Karpas-422 (cell line): ENCODE measurements at regions not wholly inside any gene's neighbourhood (a gene's known extent, or its start where the extent isn't known, plus 50 kb on each side); places are given as distances from the start of the nearest gene placed in this dataset.

Experiments used
- DNase-seq: peaks from one replicate; pipeline ENCODE4 v3.0.0-alpha.2; 2015
- H2AFZ ChIP-seq: fragments of 200-600 bp; sonication (generic); 2 replicates; pipeline ENCODE4 v1.6.1; 2014; ENCODE audit warnings: antibody characterized with exemption, low read length, mixed read lengths
- H3K27ac ChIP-seq: fragments of 200-600 bp; sonication (generic); 2 replicates; pipeline ENCODE4 v1.5.1; 2014; ENCODE audit warnings: mild to moderate bottlenecking, low read length, moderate library complexity
- H3K27me3 ChIP-seq: fragments of 200-600 bp; sonication (generic); 2 replicates; pipeline ENCODE4 v1.6.1; 2014; ENCODE audit warnings: low read length, mixed read lengths
- H3K36me3 ChIP-seq: fragments of 200-600 bp; sonication (generic); 2 replicates; pipeline ENCODE4 v1.6.1; 2014; ENCODE audit warnings: low read length, mixed read lengths; ENCODE audit not compliant: insufficient read depth
- H3K4me1 ChIP-seq: fragments of 200-600 bp; sonication (generic); 2 replicates; pipeline ENCODE4 v1.6.1; 2014; ENCODE audit warnings: mild to moderate bottlenecking, low read length, mixed read lengths
- H3K4me2 ChIP-seq: fragments of 200-600 bp; sonication (generic); 2 replicates; pipeline ENCODE4 v1.6.1; 2014; ENCODE audit warnings: low read length, low read depth, mild to moderate bottlenecking; ENCODE audit not compliant: poor library complexity, severe bottlenecking
- H3K4me3 ChIP-seq: fragments of 200-600 bp; sonication (generic); 2 replicates; pipeline ENCODE4 v1.5.1; 2014; ENCODE audit warnings: mild to moderate bottlenecking, antibody characterized with exemption, low read length, mixed read lengths
- H3K79me2 ChIP-seq: fragments of 200-600 bp; sonication (generic); 2 replicates; pipeline ENCODE4 v1.6.1; 2014; ENCODE audit warnings: mild to moderate bottlenecking, low read length, mixed read lengths
- H3K9ac ChIP-seq: fragments of 200-600 bp; sonication (generic); 2 replicates; pipeline ENCODE4 v1.6.0; 2014; ENCODE audit warnings: low read length
- H3K9me2 ChIP-seq: fragments of 200-600 bp; sonication (generic), shearing (Covaris generic); replicated peaks from 2 replicates; pipeline ENCODE4 v1.6.0; 2014; ENCODE audit warnings: mild to moderate bottlenecking, low read length, moderate library complexity; ENCODE audit not compliant: insufficient read depth
- H3K9me3 ChIP-seq: fragments of 300-700, 200-600 bp; sonication (generic); 2 replicates; pipeline ENCODE4 v1.6.1; 2014; ENCODE audit warnings: low read length, mixed read lengths
- H4K20me1 ChIP-seq: fragments of 200-600 bp; sonication (generic); 2 replicates; pipeline ENCODE4 v1.6.1; 2014; ENCODE audit warnings: mild to moderate bottlenecking, antibody characterized with exemption, low read length, low read depth; ENCODE audit not compliant: insufficient read depth

DNA sequence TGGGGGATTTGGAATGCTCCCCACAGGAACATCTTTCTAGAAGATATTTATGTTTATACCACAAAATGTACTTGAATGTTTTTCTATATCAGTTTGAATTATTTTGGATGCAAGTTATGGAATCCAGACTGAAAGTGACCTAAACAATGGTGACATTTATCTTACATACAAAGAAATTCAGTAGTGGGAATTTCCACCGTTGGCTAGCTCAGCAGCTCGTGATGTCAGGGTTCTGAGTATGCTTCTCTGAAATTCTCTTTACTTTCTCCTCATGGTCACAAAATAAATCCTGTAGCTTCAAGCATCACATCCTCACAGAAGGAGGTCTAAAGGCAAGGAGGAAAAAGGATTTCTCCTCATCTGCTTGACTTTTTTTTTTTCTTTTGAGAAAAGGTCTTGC is 105.3 kb downstream of the AKAIN1 start:
- H2AFZ ChIP-seq = no peak overlapping the region
- H3K27ac ChIP-seq = no peak overlapping the region
- H3K9me3 ChIP-seq = no peaks in the 10 kb centered on the region
- H3K9ac ChIP-seq = no peak overlapping the region
- no peak for DNase-seq
- no peaks in the 10 kb centered on the region for H3K79me2 ChIP-seq
- H3K27me3 ChIP-seq = no peaks in the 10 kb centered on the region
- no peaks in the 10 kb centered on the region for H3K36me3 ChIP-seq
- H3K4me1 ChIP-seq = no peaks in the 10 kb centered on the region
- no peaks in the 10 kb centered on the region for H4K20me1 ChIP-seq
- H3K9me2 ChIP-seq = no peaks in the 10 kb centered on the region
- H3K4me2 ChIP-seq = no peak overlapping the region
- no peak overlapping the region for H3K4me3 ChIP-seq

GRCh38 chr18:5075297-5075696 is 121.8 kb downstream of the AKAIN1 start:
- no peaks in the 10 kb centered on the region for H3K4me1 ChIP-seq
- no peaks in the 10 kb centered on the region for H3K27me3 ChIP-seq
- H3K9ac ChIP-seq = no peak overlapping the region
- H3K36me3 ChIP-seq = no peaks in the 10 kb centered on the region
- H3K79me2 ChIP-seq = no peaks in the 10 kb centered on the region
- no peaks in the 10 kb centered on the region for H4K20me1 ChIP-seq
- H3K27ac ChIP-seq = no peak overlapping the region
- H3K9me2 ChIP-seq = no peaks in the 10 kb centered on the region
- no peak for DNase-seq
- H2AFZ ChIP-seq = no peak overlapping the region
- H3K4me2 ChIP-seq = no peak overlapping the region
- H3K9me3 ChIP-seq = no peaks in the 10 kb centered on the region
- H3K4me3 ChIP-seq = no peak overlapping the region

GRCh38 chr18:5073026-5073944 is 123.8 kb downstream of the AKAIN1 start:
- Histone ChIP-seq H3K79me2 (no peaks in the 10 kb centered on the region), H3K36me3 (no peaks in the 10 kb centered on the region), H3K9ac (no peak overlapping the region), H3K4me3 (no peak overlapping the region), H4K20me1 (no peaks in the 10 kb centered on the region), H3K4me1 (peaks cover 9% of the 10 kb centered on the region), H3K4me2 (no peak overlapping the region), H2AFZ (no peak overlapping the region), H3K9me2 (no peaks in the 10 kb centered on the region), H3K27me3 (no peaks in the 10 kb centered on the region), H3K9me3 (no peaks in the 10 kb centered on the region), H3K27ac (no peak overlapping the region)
- peak; percentile 79 for DNase-seq

DNA sequence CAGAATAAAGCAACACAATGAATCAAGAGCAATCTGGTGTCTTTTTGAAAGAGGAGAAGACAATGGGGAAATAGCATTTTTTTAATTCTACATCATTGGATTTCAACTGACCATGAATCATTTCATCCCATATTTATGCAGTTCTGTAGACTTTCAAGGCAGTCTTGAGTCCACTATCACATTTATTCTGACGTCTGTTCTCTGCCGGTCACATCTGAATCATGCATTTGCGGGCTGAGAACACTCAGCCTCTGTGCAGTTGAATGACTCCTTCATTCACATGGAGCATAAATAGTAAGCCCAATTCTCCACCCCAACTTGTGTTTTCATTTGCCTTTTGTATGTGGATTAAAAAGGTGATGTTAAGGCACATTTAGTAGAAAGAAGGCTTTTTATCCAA is 128.2 kb downstream of the AKAIN1 start:
- Histone ChIP-seq H3K9ac (no peak overlapping the region), H3K4me1 (peaks cover 14% of the 10 kb centered on the region), H3K27me3 (no peaks in the 10 kb centered on the region), H3K4me2 (peak overlapping the region; percentile 47), H3K9me3 (no peaks in the 10 kb centered on the region), H3K9me2 (no peaks in the 10 kb centered on the region), H3K79me2 (no peaks in the 10 kb centered on the region), H4K20me1 (no peaks in the 10 kb centered on the region), H3K4me3 (no peak overlapping the region), H3K27ac (no peak overlapping the region), H2AFZ (no peak overlapping the region), H3K36me3 (no peaks in the 10 kb centered on the region)
- no peak for DNase-seq

DNA sequence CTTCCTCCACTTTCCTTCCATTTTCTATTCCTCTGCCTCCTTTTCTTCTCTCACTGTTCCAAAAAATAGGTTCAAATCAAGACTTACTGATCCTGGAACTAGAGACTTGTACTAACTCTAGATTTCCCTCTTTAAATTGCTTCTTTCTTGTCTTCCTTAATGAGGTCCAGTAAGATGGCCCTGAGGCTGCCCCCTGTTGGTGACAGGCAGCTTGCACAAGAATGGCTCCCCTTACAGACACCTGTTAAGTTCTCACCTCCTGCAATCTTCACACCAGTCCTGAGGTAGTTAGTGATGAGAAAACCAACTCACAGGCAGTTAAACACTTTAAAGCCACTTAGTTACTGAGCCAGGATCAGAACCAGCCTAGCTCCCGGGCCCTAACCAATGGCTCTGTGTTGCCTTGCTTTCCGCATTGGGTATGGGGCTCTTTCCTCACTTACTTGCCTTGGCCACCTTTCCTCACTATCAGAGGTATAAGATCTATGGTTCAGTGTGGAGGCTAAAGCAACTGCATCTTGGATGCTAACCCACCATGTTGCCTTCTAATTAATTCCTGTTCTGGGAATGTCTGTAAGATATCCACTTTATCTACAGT is 130.6 kb downstream of the AKAIN1 start:
- H3K9ac ChIP-seq = no peak overlapping the region
- peak; percentile 78 for DNase-seq

GRCh38 chr18:5065615-5066014 is 131.4 kb downstream of the AKAIN1 start:
- no peak overlapping the region for H3K9ac ChIP-seq
- H3K79me2 ChIP-seq = no peaks in the 10 kb centered on the region
- H3K4me3 ChIP-seq = no peak overlapping the region
- no peaks in the 10 kb centered on the region for H3K9me3 ChIP-seq
- H3K4me2 ChIP-seq = no peak overlapping the region
- peaks cover 14% of the 10 kb centered on the region for H3K4me1 ChIP-seq
- no peak for DNase-seq
- no peaks in the 10 kb centered on the region for H3K9me2 ChIP-seq
- no peaks in the 10 kb centered on the region for H4K20me1 ChIP-seq
- no peak overlapping the region for H3K27ac ChIP-seq
- H2AFZ ChIP-seq = no peak overlapping the region
- H3K27me3 ChIP-seq = no peaks in the 10 kb centered on the region
- no peaks in the 10 kb centered on the region for H3K36me3 ChIP-seq

More for the DNA sequence above, 130.6 kb downstream of the AKAIN1 start:
- H3K9me2 ChIP-seq = no peaks in the 10 kb centered on the region
- H3K79me2 ChIP-seq = no peaks in the 10 kb centered on the region
- no peaks in the 10 kb centered on the region for H3K9me3 ChIP-seq
- peaks cover 14% of the 10 kb centered on the region for H3K4me1 ChIP-seq
- no peak overlapping the region for H3K4me2 ChIP-seq
- no peak overlapping the region for H3K27ac ChIP-seq
- no peaks in the 10 kb centered on the region for H4K20me1 ChIP-seq
- no peaks in the 10 kb centered on the region for H3K36me3 ChIP-seq
- no peak overlapping the region for H3K4me3 ChIP-seq
- no peak overlapping the region for H2AFZ ChIP-seq
- H3K27me3 ChIP-seq = no peaks in the 10 kb centered on the region

DNA sequence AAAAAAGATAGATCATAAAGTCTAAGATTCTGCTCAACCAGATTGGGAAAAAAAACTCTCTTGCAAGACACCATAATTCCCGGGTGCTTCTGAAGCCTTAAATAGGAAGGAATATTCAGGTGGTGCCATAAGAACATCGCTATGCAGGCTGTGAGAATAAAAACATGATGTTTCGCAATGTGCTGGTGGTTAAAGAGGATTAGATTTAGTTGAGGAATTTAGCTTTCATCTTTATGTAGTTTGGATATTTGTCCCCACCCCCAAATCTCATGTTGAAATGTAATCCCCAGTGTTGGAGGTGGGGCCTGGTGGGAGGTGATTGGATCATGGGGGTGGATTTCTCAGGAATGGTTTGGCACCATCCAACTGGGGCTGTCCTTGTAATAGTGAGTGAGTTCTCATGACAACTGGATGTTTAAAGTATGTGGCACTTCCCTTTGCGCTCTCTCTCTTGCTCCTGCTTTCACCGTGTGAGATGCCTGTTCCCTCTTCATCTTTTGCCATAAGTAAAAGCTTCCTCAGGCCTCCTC is 132.2 kb downstream of the AKAIN1 start:
- no peak overlapping the region for H3K4me2 ChIP-seq
- no peaks in the 10 kb centered on the region for H4K20me1 ChIP-seq
- H3K27me3 ChIP-seq = no peaks in the 10 kb centered on the region
- no peak overlapping the region for H3K4me3 ChIP-seq
- no peaks in the 10 kb centered on the region for H3K9me2 ChIP-seq
- H2AFZ ChIP-seq = no peak overlapping the region
- H3K27ac ChIP-seq = no peak overlapping the region
- no peaks in the 10 kb centered on the region for H3K9me3 ChIP-seq
- no peak overlapping the region for H3K9ac ChIP-seq
- no peaks in the 10 kb centered on the region for H3K36me3 ChIP-seq
- no peaks in the 10 kb centered on the region for H3K79me2 ChIP-seq
- peaks cover 14% of the 10 kb centered on the region for H3K4me1 ChIP-seq
- no peak for DNase-seq

GRCh38 chr18:5061785-5062184 is 135.3 kb downstream of the AKAIN1 start:
- Histone ChIP-seq H3K4me3 (no peak overlapping the region), H3K36me3 (no peaks in the 10 kb centered on the region), H3K27me3 (no peaks in the 10 kb centered on the region), H3K79me2 (no peaks in the 10 kb centered on the region), H4K20me1 (no peaks in the 10 kb centered on the region), H3K9ac (no peak overlapping the region), H3K27ac (no peak overlapping the region), H3K4me1 (peaks cover 15% of the 10 kb centered on the region), H3K9me3 (no peaks in the 10 kb centered on the region), H2AFZ (no peak overlapping the region), H3K4me2 (no peak overlapping the region), H3K9me2 (no peaks in the 10 kb centered on the region)
- no peak for DNase-seq
